Nephron progenitor cell (in vitro differentiated cells): ENCODE measurements at regions not wholly inside any gene's neighbourhood (a gene's known extent, or its start where the extent isn't known, plus 50 kb on each side); places are given as distances from the start of the nearest gene placed in this dataset.

Source experiments
- DNase-seq: peaks from one replicate; pipeline ENCODE4 v3.0.0; 2021
- H3K27ac Mint-ChIP-seq: 2 replicates; pipeline ENCODE4 v1.8.0; 2021; ENCODE audit warnings: mild to moderate bottlenecking, moderate library complexity, mixed read lengths
- H3K27me3 Mint-ChIP-seq: 2 replicates; pipeline ENCODE4 v1.8.0; 2021; ENCODE audit warnings: mild to moderate bottlenecking, low read depth, mixed read lengths; ENCODE audit not compliant: poor library complexity
- H3K36me3 Mint-ChIP-seq: 2 replicates; pipeline ENCODE4 v1.8.0; 2021; ENCODE audit warnings: low read depth, mixed read lengths
- H3K4me1 Mint-ChIP-seq: 2 replicates; pipeline ENCODE4 v1.8.0; 2021; ENCODE audit warnings: mixed read lengths
- H3K4me3 Mint-ChIP-seq: 2 replicates; pipeline ENCODE4 v1.8.0; 2021; ENCODE audit warnings: mild to moderate bottlenecking, moderate library complexity, mixed read lengths
- H3K9me3 Mint-ChIP-seq: 2 replicates; pipeline ENCODE4 v1.8.0; 2021; ENCODE audit warnings: mild to moderate bottlenecking, moderate library complexity, mixed read lengths
- TF ChIP-seq, protein P1 (sequence below): fragments of 200-600 bp; sonication (generic); IDR thresholded peaks from 2 replicates; pipeline ENCODE4 v1.5.0; 2021; ENCODE audit warnings: antibody characterized with exemption

GRCh38 chr6:43948527-43949485 lies 178.4 kb downstream of the MRPL14 start:
- H3K27ac Mint-ChIP-seq, result no peak overlapping the region

DNA sequence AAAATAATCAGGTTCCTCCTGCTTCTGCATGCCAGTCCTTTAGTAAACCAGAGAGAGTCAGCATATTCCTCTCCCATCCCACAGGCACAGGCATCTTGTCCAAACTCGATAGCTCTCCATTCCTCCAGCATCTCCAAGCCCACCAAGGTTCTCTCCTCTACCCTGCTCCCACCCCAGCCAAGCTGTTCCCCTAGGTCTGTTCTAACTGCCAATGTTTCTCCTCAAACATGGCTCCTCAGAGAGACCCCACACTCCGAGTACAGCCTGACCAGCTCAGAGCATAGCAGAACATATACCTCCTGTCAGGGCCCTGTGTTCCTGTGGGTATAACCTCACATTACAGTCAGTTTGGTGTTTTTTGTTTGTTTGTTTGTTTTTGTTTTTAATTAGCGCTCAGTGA lies 177.8 kb downstream of the VEGFA start:
- peaks cover 71% of the 10 kb centered on the region for H3K27me3 Mint-ChIP-seq
- H3K4me1 Mint-ChIP-seq, result peaks cover 5% of the 10 kb centered on the region
- no peak for DNase-seq
- no peak overlapping the region for H3K27ac Mint-ChIP-seq
- H3K9me3 Mint-ChIP-seq, result peaks cover 27% of the 10 kb centered on the region
- no peaks in the 10 kb centered on the region for H3K36me3 Mint-ChIP-seq
- TF ChIP-seq, protein P1, sequence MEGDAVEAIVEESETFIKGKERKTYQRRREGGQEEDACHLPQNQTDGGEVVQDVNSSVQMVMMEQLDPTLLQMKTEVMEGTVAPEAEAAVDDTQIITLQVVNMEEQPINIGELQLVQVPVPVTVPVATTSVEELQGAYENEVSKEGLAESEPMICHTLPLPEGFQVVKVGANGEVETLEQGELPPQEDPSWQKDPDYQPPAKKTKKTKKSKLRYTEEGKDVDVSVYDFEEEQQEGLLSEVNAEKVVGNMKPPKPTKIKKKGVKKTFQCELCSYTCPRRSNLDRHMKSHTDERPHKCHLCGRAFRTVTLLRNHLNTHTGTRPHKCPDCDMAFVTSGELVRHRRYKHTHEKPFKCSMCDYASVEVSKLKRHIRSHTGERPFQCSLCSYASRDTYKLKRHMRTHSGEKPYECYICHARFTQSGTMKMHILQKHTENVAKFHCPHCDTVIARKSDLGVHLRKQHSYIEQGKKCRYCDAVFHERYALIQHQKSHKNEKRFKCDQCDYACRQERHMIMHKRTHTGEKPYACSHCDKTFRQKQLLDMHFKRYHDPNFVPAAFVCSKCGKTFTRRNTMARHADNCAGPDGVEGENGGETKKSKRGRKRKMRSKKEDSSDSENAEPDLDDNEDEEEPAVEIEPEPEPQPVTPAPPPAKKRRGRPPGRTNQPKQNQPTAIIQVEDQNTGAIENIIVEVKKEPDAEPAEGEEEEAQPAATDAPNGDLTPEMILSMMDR, result no peak
- H3K4me3 Mint-ChIP-seq, result no peak overlapping the region

More at GRCh38 chr6:43948527-43949485, 178.4 kb downstream of the MRPL14 start:
- Mint-ChIP-seq H3K36me3 (no peaks in the 10 kb centered on the region), H3K27me3 (peaks cover 68% of the 10 kb centered on the region), H3K4me3 (no peak overlapping the region), H3K9me3 (peaks cover 27% of the 10 kb centered on the region), H3K4me1 (peaks cover 9% of the 10 kb centered on the region)
- no peak for DNase-seq
- TF ChIP-seq, protein P1, result no peak

GRCh38 chr6:43946641-43947363 lies 176.8 kb downstream of the VEGFA start:
- Mint-ChIP-seq H3K36me3 (no peaks in the 10 kb centered on the region), H3K27ac (no peak overlapping the region), H3K4me1 (peaks cover 11% of the 10 kb centered on the region), H3K4me3 (no peak overlapping the region), H3K27me3 (peaks cover 79% of the 10 kb centered on the region), H3K9me3 (peaks cover 27% of the 10 kb centered on the region)
- DNase-seq, result no peak
- TF ChIP-seq, protein P1, result no peak

GRCh38 chr6:43945768-43946080 lies 175.7 kb downstream of the VEGFA start:
- H3K36me3 Mint-ChIP-seq, result no peaks in the 10 kb centered on the region
- H3K27ac Mint-ChIP-seq, result no peak overlapping the region
- TF ChIP-seq, protein P1, result no peak
- H3K27me3 Mint-ChIP-seq, result peaks cover 79% of the 10 kb centered on the region
- H3K4me1 Mint-ChIP-seq, result peaks cover 14% of the 10 kb centered on the region
- DNase-seq, result no peak
- H3K9me3 Mint-ChIP-seq, result peaks cover 27% of the 10 kb centered on the region
- H3K4me3 Mint-ChIP-seq, result no peak overlapping the region

DNA sequence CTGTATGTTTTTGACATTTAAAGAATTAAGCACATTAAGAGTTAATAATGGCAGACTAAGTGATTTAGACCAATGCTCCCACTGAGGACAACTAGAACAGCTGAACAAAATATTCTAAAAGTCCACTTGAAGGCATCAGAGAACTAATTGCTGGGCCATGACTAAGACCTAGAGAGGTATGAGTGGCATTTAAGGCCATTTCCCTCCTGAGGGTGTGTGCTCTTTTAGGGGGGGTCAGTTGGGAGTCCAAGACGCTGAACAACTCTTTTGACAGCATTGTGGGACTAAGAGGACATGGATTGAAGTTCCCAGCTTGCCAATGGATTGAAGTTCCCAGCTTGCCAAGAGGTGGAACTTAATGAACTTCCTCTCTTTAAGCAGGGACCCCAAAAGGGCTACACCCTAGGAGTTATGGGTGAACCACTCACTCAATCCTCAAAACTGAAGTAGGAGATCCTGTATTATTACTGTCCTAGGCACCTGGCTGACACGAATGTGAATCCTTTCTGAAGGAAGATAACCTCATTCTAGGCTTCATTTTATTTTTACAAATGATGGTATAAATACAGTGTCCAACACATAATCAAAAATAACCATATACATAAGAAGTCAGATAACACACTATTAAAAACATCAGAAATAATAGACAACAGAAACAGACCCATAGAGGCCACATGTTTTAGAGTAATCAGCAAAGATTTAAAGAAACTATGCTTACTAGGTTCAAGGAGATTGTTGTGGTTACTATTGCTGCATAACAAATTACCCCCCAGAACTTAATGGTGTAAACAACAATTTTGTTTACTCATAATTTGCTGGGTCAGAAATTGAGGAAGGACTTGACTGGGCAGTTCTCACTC lies 175.1 kb downstream of the VEGFA start:
- TF ChIP-seq, protein P1, result no peak
- peaks cover 79% of the 10 kb centered on the region for H3K27me3 Mint-ChIP-seq

More for the DNA sequence above, 175.1 kb downstream of the VEGFA start:
- Mint-ChIP-seq H3K4me1 (peaks cover 14% of the 10 kb centered on the region), H3K4me3 (no peak overlapping the region), H3K36me3 (no peaks in the 10 kb centered on the region), H3K9me3 (peaks cover 27% of the 10 kb centered on the region), H3K27ac (no peak overlapping the region)
- DNase-seq, result no peak
